ENCODE measurements at regions not wholly inside any gene's neighbourhood (a gene's known extent, or its start where the extent isn't known, plus 50 kb on each side); places are given as distances from the start of the nearest gene placed in this dataset.

DNA sequence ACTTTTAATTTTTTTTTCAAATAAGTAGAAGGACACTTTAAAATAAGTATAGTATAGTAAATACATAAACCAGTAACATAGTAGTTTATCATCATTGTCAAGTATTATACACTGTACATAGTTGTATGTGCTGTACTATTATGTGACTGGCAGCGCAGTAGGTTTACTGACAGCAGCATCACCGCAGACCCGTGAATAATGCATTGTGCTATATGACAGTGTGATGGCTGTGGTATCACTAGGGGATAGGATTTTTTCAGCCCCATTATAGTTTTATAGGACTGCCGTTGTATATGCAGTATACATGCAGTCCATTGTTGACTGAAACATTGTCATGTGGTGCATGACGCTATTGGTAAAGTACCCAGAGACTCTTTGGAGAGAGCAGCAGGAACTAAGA, 306.5 kb downstream of the SQOR start:
- TF ChIP-seq, protein P1, sequence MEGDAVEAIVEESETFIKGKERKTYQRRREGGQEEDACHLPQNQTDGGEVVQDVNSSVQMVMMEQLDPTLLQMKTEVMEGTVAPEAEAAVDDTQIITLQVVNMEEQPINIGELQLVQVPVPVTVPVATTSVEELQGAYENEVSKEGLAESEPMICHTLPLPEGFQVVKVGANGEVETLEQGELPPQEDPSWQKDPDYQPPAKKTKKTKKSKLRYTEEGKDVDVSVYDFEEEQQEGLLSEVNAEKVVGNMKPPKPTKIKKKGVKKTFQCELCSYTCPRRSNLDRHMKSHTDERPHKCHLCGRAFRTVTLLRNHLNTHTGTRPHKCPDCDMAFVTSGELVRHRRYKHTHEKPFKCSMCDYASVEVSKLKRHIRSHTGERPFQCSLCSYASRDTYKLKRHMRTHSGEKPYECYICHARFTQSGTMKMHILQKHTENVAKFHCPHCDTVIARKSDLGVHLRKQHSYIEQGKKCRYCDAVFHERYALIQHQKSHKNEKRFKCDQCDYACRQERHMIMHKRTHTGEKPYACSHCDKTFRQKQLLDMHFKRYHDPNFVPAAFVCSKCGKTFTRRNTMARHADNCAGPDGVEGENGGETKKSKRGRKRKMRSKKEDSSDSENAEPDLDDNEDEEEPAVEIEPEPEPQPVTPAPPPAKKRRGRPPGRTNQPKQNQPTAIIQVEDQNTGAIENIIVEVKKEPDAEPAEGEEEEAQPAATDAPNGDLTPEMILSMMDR (IDR thresholded peaks at IDR 0.05) = no peak
- TF ChIP-seq, protein P2, sequence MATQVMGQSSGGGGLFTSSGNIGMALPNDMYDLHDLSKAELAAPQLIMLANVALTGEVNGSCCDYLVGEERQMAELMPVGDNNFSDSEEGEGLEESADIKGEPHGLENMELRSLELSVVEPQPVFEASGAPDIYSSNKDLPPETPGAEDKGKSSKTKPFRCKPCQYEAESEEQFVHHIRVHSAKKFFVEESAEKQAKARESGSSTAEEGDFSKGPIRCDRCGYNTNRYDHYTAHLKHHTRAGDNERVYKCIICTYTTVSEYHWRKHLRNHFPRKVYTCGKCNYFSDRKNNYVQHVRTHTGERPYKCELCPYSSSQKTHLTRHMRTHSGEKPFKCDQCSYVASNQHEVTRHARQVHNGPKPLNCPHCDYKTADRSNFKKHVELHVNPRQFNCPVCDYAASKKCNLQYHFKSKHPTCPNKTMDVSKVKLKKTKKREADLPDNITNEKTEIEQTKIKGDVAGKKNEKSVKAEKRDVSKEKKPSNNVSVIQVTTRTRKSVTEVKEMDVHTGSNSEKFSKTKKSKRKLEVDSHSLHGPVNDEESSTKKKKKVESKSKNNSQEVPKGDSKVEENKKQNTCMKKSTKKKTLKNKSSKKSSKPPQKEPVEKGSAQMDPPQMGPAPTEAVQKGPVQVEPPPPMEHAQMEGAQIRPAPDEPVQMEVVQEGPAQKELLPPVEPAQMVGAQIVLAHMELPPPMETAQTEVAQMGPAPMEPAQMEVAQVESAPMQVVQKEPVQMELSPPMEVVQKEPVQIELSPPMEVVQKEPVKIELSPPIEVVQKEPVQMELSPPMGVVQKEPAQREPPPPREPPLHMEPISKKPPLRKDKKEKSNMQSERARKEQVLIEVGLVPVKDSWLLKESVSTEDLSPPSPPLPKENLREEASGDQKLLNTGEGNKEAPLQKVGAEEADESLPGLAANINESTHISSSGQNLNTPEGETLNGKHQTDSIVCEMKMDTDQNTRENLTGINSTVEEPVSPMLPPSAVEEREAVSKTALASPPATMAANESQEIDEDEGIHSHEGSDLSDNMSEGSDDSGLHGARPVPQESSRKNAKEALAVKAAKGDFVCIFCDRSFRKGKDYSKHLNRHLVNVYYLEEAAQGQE (IDR thresholded peaks at IDR 0.05; ENCODE audit: insufficient read depth in 1 of 2, low read depth in 2 of 2, low read length in 1 of 2) = no peak
- TF ChIP-seq POLR2AphosphoS5 (IDR thresholded peaks at IDR 0.05; ENCODE audit: low read depth, low read length) (no peak), TCF7L2 (IDR thresholded peaks at IDR 0.05; ENCODE audit: low read depth, low read length) (no peak), SIN3A (IDR thresholded peaks at IDR 0.05; ENCODE audit: borderline replicate concordance, insufficient read depth, low read depth, low read length) (no peak)
